Sigmoid colon (tissue), 6 donors: ENCODE measurements at regions not wholly inside any gene's neighbourhood (a gene's known extent, or its start where the extent isn't known, plus 50 kb on each side); places are given as distances from the start of the nearest gene placed in this dataset.

Experiments
- DNase-seq: peaks from one replicate; pipeline ENCODE4 v3.0.0-alpha.2; 2019
- H3K27ac ChIP-seq, 4 donors: fragments of 200-600 bp; sonication (generic); one replicate each; pipeline ENCODE4 v1.5.1; 2016 to 2019; ENCODE audit warnings: mild to moderate bottlenecking in 1 of 4
- H3K27me3 ChIP-seq, 3 donors: fragments of 200-600 bp; sonication (generic); one replicate each; pipeline ENCODE4 v1.5.1; 2019; ENCODE audit warnings: mild to moderate bottlenecking in 1 of 3
- H3K36me3 ChIP-seq, 4 donors: fragments of 200-600 bp; sonication (generic); one replicate each; pipeline ENCODE4 v1.5.1; 2016 to 2019
- H3K4me1 ChIP-seq, 4 donors: fragments of 200-600 bp; sonication (generic); one replicate each; pipeline ENCODE4 v1.5.1; 2017 to 2019
- H3K4me3 ChIP-seq, 4 donors: fragments of 200-600 bp; sonication (generic); one replicate each; pipeline ENCODE4 v1.5.1; 2017 to 2019; ENCODE audit warnings: mild to moderate bottlenecking in 2 of 4, moderate library complexity in 1 of 4
- H3K9me3 ChIP-seq, 4 donors: fragments of 200-600 bp in 3 of 4; sonication (generic) in 3 of 4; one replicate each; pipeline versions ENCODE4 v1.5.1 to v1.6.1; 2013 to 2019
- EP300 ChIP-seq, 4 donors: sonication (generic); formaldehyde crosslinking; IDR thresholded peaks; one replicate each; pipeline ENCODE4 v1.6.1; 2017; ENCODE audit warnings: antibody characterized with exemption in 4 of 4
- POLR2A ChIP-seq, 2 donors: fragments of 450-650 bp; IDR thresholded peaks; one replicate each; pipeline ENCODE4 v1.6.1; 2016; ENCODE audit warnings: antibody characterized with exemption in 2 of 2, mild to moderate bottlenecking in 2 of 2, moderate library complexity in 2 of 2
- POLR2AphosphoS5 ChIP-seq, 4 donors: sonication (generic); formaldehyde crosslinking; IDR thresholded peaks; one replicate each; pipeline ENCODE4 v1.6.1; 2017; ENCODE audit warnings: antibody characterized with exemption in 4 of 4
- WGBS, 2 donors: extraction: QIAGEN DNeasy Blood & Tissue Kit; methylation state at CpG; one replicate each; pipeline ENCODE4 v1.1.7; 2013; 5-methylcytosine and 5-hydroxymethylcytosine counted together
- intact Hi-C: fragments of 100-400 bp; cut with DNase I; formaldehyde crosslinking; loops from one replicate; pipeline ENCODE4 v1.15.1; 2023
- TF ChIP-seq, protein P1 (sequence below), 4 experiments: fragments of 450-650 bp in 3 of 4; fragments of 200-600 bp in 1 of 4; IDR thresholded peaks; one replicate each; pipeline ENCODE4 v1.5.1; 2016 to 2019; ENCODE audit warnings: antibody characterized with exemption in 4 of 4, mild to moderate bottlenecking in 3 of 4, moderate library complexity in 2 of 4
- donor health status: healthy with polysubstance abuse.
- donor health status: healthy.

DNA sequence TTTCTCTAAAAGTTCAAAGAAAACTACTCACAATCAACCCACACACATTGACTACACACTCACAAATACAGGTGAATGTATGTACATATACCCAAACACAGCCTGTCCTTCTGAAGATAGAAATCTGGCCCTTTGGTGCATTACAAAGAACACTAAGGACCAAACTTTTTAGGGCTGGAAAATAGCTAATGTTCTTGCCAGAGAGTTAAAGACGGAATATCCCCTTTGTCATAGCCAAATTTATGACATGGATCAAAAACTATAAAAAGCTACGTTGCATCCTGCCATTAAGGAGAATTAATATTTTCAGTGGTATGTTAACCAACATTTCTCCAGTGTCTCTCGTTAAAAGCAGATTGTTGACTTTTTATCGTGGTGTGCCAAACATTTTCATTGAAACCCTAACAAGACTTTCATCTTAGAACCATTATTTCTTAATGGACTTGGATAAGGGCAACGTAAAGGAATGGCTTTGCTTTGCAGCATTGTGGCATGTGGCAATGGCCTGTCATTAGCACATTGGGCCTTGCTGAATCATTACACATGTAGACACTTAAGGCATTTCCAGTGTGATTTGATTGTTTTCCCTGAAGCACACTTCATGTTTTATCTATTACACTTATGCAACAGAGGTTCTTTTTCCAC, 150.9 kb upstream of the MEOX2 start:
- Histone ChIP-seq H3K4me1 (peaks cover 0 to 24% (median 17%) of the 10 kb centered on the region in 4 donors), H3K27ac (peak overlapping the region in 3 of 4 donors; percentile 13 to 43 (median 22)), H3K27me3 (no peaks in the 10 kb centered on the region), H3K36me3 (no peaks in the 10 kb centered on the region), H3K9me3 (no peaks in the 10 kb centered on the region), H3K4me3 (no peak overlapping the region)
- intact Hi-C loops, result no loop called here
- no peak for DNase-seq
- no peak for TF ChIP-seq POLR2AphosphoS5 (IDR thresholded peaks at IDR 0.05)
- TF ChIP-seq, protein P1, sequence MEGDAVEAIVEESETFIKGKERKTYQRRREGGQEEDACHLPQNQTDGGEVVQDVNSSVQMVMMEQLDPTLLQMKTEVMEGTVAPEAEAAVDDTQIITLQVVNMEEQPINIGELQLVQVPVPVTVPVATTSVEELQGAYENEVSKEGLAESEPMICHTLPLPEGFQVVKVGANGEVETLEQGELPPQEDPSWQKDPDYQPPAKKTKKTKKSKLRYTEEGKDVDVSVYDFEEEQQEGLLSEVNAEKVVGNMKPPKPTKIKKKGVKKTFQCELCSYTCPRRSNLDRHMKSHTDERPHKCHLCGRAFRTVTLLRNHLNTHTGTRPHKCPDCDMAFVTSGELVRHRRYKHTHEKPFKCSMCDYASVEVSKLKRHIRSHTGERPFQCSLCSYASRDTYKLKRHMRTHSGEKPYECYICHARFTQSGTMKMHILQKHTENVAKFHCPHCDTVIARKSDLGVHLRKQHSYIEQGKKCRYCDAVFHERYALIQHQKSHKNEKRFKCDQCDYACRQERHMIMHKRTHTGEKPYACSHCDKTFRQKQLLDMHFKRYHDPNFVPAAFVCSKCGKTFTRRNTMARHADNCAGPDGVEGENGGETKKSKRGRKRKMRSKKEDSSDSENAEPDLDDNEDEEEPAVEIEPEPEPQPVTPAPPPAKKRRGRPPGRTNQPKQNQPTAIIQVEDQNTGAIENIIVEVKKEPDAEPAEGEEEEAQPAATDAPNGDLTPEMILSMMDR (IDR thresholded peaks at IDR 0.05), result no peak
- TF ChIP-seq EP300 (IDR thresholded peaks at IDR 0.05), result no peak
- no peak for TF ChIP-seq POLR2A (IDR thresholded peaks at IDR 0.05)
- WGBS, 2 donors, result 69 to 80% methylated on average over 5 of the region's 5 CpGs

DNA sequence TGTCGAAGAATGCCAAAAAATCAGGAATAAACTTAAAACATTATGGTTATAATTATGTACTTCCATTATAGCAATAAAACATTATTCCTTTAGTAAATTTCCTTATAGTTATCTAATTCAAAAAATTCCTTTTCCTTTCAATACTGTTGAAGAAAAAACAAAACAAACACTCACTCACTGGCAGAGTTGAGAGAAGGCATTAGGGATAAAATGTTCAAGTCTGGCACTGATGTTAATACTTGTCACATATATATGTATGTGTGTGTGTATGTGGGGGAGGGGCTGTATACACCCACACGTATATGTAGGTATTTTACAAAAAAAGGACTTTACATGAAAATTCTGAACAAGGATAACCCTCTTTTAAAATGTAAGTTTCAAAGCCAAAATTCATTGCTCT, 150.2 kb upstream of the MEOX2 start:
- intact Hi-C loops, result no loop called here
- no peak for TF ChIP-seq EP300 (IDR thresholded peaks at IDR 0.05)
- no peak for TF ChIP-seq POLR2A (IDR thresholded peaks at IDR 0.05)
- no peak for TF ChIP-seq POLR2AphosphoS5 (IDR thresholded peaks at IDR 0.05)
- TF ChIP-seq, protein P1 (IDR thresholded peaks at IDR 0.05), result no peak
- 85 to 87% methylated on average over 2 of the region's 2 CpGs for WGBS, 2 donors

DNA sequence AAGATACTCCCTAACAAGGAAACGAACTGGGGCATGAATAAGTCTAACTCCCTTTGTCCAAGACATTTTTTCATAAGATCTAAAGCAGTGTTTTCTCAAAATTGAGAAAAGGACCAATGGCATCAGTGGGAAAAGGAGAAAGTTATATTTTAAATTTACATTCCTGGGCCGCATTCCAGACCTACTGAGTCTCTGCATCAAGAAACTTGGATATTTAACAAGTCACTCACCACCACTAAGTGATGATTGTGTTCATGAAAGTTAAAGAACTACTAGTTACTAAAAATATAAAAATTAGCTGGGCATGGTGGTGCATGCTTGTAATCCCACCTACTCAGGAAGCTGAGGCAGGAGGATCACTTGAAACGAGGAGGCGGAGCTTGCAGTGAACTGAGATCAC, 149.6 kb upstream of the MEOX2 start:
- no peak overlapping the region for H3K27ac ChIP-seq
- TF ChIP-seq POLR2AphosphoS5 (IDR thresholded peaks at IDR 0.05), result no peak
- intact Hi-C loops, result no loop called here

More for the DNA sequence above, 150.2 kb upstream of the MEOX2 start:
- Histone ChIP-seq H3K4me1 (peaks cover 0 to 24% (median 17%) of the 10 kb centered on the region in 4 donors), H3K4me3 (no peak overlapping the region), H3K27ac (no peak overlapping the region), H3K27me3 (no peaks in the 10 kb centered on the region), H3K9me3 (no peaks in the 10 kb centered on the region), H3K36me3 (no peaks in the 10 kb centered on the region)
- no peak for DNase-seq

DNA sequence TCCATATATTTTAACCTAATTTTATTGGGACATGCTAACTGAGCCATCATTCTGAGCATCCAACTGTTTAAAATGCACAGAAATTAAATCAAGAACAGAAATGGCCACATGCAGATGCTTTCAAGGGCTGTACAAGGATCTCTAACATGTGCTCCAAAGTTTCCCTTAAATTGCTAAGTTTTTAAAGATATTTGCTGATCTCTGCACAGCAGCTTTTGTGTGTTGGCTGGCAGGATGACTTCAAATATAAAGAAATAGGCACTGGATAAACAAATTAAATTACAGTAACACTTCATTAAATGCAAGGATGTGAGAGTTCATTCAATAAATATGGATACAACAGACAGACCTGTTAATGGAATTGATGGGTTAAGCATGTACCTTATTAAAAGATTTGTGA, 148.0 kb upstream of the MEOX2 start:
- Histone ChIP-seq H3K9me3 (no peaks in the 10 kb centered on the region), H3K27me3 (no peaks in the 10 kb centered on the region), H3K4me3 (no peak overlapping the region), H3K27ac (no peak overlapping the region), H3K36me3 (no peaks in the 10 kb centered on the region), H3K4me1 (peaks cover 0 to 24% (median 10%) of the 10 kb centered on the region in 4 donors)
- TF ChIP-seq, protein P1 (IDR thresholded peaks at IDR 0.05), result no peak
- TF ChIP-seq EP300 (IDR thresholded peaks at IDR 0.05) (no peak), POLR2A (IDR thresholded peaks at IDR 0.05) (no peak), POLR2AphosphoS5 (IDR thresholded peaks at IDR 0.05) (no peak)
- no peak for DNase-seq
- intact Hi-C loops, result no loop called here

More for the DNA sequence above, 149.6 kb upstream of the MEOX2 start:
- Histone ChIP-seq H3K9me3 (no peaks in the 10 kb centered on the region), H3K4me1 (peaks cover 0 to 24% (median 17%) of the 10 kb centered on the region in 4 donors), H3K27me3 (no peaks in the 10 kb centered on the region), H3K4me3 (no peak overlapping the region), H3K36me3 (no peaks in the 10 kb centered on the region)
- 88 to 95% methylated on average over 4 of the region's 4 CpGs for WGBS, 2 donors
- DNase-seq, result no peak

DNA sequence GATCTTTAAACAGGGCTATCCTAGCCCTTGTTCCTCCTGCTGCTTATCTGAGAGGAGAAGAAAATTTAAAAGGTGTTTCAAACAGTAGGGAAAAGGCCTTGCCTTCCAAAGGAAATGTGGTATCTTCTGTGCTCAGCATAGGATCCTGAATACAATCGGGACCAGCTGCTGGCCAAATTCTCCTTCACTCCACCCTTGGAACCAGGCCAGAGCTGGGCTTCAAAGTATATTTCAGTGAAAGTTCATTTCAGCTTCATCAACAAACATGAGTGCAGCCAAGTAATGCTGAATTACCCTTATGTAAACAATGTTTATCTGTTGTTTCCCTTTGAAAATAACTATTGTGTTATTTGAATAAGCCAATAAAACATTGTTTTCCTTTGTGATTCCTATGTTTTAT, 146.5 kb upstream of the MEOX2 start:
- no peak for DNase-seq
- H3K27me3 ChIP-seq, result no peaks in the 10 kb centered on the region
- intact Hi-C loops, result no loop called here
- no peak overlapping the region for H3K27ac ChIP-seq
- H3K36me3 ChIP-seq, result no peaks in the 10 kb centered on the region
- no peaks in the 10 kb centered on the region for H3K9me3 ChIP-seq
- 6 to 40% methylated on average over 1 of the region's 1 CpG for WGBS, 2 donors
- H3K4me1 ChIP-seq, result peaks cover 0 to 11% (median 3%) of the 10 kb centered on the region in 4 donors
- TF ChIP-seq, protein P1 (IDR thresholded peaks at IDR 0.05), result no peak
- TF ChIP-seq EP300 (IDR thresholded peaks at IDR 0.05) (no peak), POLR2A (IDR thresholded peaks at IDR 0.05) (no peak), POLR2AphosphoS5 (IDR thresholded peaks at IDR 0.05) (no peak)
- H3K4me3 ChIP-seq, result no peak overlapping the region
